ENCODE measurements at regions not wholly inside any gene's neighbourhood (a gene's known extent, or its start where the extent isn't known, plus 50 kb on each side); places are given as distances from the start of the nearest gene placed in this dataset.
A peak's percentile ranks its signal among the peaks of the same experiment; 100 is the strongest.

DNA sequence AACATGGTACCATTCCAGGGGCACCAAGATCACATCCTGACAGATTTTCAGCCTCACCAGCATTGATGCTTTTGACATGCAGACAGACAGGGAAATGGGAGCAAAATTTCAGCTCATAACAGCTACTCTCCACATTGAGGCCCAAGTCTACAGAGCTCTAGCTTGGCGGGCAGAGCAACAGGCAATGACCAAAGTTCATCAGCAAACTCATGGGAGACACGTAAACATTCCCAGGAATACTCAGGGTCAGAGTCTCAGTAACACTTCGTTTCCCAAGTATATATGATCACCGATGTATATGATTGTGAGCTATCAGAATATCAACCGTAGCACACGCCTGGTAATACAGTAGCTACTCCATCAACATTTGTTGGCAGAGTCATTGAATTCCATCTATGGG is 59.2 kb upstream of the SLC24A5 start:
- no peaks in the 10 kb centered on the region for H3K4me1 ChIP-seq (ENCODE audit: control insufficient read depth in 2 of 2, insufficient read depth in 2 of 2, low read length in 2 of 2)
- H3K27ac ChIP-seq (ENCODE audit: low read depth in 2 of 2, low read length in 2 of 2), result no peak overlapping the region
- H3K9me3 ChIP-seq (ENCODE audit: control insufficient read depth in 2 of 2, low read length in 2 of 2), result no peaks in the 10 kb centered on the region
- H3K27me3 ChIP-seq (ENCODE audit: control insufficient read depth in 2 of 2, insufficient read depth in 2 of 2, low read length in 2 of 2), result no peaks in the 10 kb centered on the region
- no peak overlapping the region for H3K9ac ChIP-seq (ENCODE audit: low read depth in 1 of 2, low read length in 2 of 2)
- no peaks in the 10 kb centered on the region for H3K36me3 ChIP-seq (ENCODE audit: control insufficient read depth in 2 of 2, insufficient read depth in 2 of 2, low read length in 2 of 2)
- H3K4me3 ChIP-seq (ENCODE audit: low read length in 2 of 2), result no peak overlapping the region

DNA sequence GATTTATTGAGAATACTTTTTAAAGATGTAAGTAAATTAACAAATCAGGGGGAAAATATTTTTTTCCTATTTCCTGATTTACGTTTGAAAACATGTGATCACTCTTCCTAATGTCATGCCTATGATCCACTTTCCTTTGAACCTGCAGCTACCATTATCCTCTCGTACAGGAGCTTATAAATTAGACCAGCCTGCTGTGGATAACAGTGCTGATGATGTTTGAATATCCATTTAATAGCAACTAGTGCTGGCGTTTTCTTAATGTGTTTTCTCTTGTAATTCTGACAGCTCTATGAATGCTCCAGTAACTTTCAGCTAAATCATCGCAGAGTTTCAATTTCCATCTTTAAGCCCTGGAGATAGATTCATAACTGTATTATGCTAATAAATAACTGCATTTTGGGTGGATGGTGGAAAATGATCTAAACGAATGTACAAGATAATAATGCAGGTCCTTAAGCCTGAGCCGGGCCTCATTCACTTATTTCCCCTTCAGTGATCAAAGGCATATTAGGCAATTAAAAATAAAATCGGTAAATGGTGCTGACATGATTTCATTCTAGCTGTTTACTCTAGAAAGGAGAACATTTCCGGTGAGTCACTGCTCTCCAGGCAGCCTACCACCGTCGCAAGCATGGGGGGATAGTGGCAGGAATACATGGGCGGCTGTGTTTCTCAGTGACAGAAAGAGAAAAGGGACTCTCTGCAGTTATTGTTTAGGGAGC is 58.5 kb upstream of the SLC24A5 start:
- Histone ChIP-seq H3K27ac (ENCODE audit: low read depth in 2 of 2, low read length in 2 of 2) (no peak overlapping the region), H3K9me3 (ENCODE audit: control insufficient read depth in 2 of 2, low read length in 2 of 2) (no peaks in the 10 kb centered on the region), H3K4me1 (ENCODE audit: control insufficient read depth in 2 of 2, insufficient read depth in 2 of 2, low read length in 2 of 2) (no peaks in the 10 kb centered on the region), H3K9ac (ENCODE audit: low read depth in 1 of 2, low read length in 2 of 2) (no peak overlapping the region), H3K27me3 (ENCODE audit: control insufficient read depth in 2 of 2, insufficient read depth in 2 of 2, low read length in 2 of 2) (no peaks in the 10 kb centered on the region), H3K4me3 (ENCODE audit: low read length in 2 of 2) (no peak overlapping the region), H3K36me3 (ENCODE audit: control insufficient read depth in 2 of 2, insufficient read depth in 2 of 2, low read length in 2 of 2) (no peaks in the 10 kb centered on the region)

GRCh38 chr15:48063411-48063985 is 57.3 kb upstream of the SLC24A5 start:
- Histone ChIP-seq H3K27me3 (ENCODE audit: control insufficient read depth in 2 of 2, insufficient read depth in 2 of 2, low read length in 2 of 2) (no peaks in the 10 kb centered on the region), H3K4me3 (ENCODE audit: low read length in 2 of 2) (no peak overlapping the region), H3K27ac (ENCODE audit: low read depth in 2 of 2, low read length in 2 of 2) (peak overlapping the region in 1 of 2 donors; percentile 44), H3K4me1 (ENCODE audit: control insufficient read depth in 2 of 2, insufficient read depth in 2 of 2, low read length in 2 of 2) (no peaks in the 10 kb centered on the region), H3K9ac (ENCODE audit: low read depth in 1 of 2, low read length in 2 of 2) (no peak overlapping the region), H3K36me3 (ENCODE audit: control insufficient read depth in 2 of 2, insufficient read depth in 2 of 2, low read length in 2 of 2) (no peaks in the 10 kb centered on the region), H3K9me3 (ENCODE audit: control insufficient read depth in 2 of 2, low read length in 2 of 2) (no peaks in the 10 kb centered on the region)

- Histone ChIP-seq H3K36me3 (ENCODE audit: control insufficient read depth in 2 of 2, insufficient read depth in 2 of 2, low read length in 2 of 2) (no peaks in the 10 kb centered on the region), H3K9ac (ENCODE audit: low read depth in 1 of 2, low read length in 2 of 2) (no peak overlapping the region), H3K27me3 (ENCODE audit: control insufficient read depth in 2 of 2, insufficient read depth in 2 of 2, low read length in 2 of 2) (no peaks in the 10 kb centered on the region), H3K4me3 (ENCODE audit: low read length in 2 of 2) (no peak overlapping the region), H3K27ac (ENCODE audit: low read depth in 2 of 2, low read length in 2 of 2) (no peak overlapping the region), H3K9me3 (ENCODE audit: control insufficient read depth in 2 of 2, low read length in 2 of 2) (no peaks in the 10 kb centered on the region), H3K4me1 (ENCODE audit: control insufficient read depth in 2 of 2, insufficient read depth in 2 of 2, low read length in 2 of 2) (no peaks in the 10 kb centered on the region)
Observed at GRCh38 chr15:48064421-48064820, 56.4 kb upstream of the SLC24A5 start.

DNA sequence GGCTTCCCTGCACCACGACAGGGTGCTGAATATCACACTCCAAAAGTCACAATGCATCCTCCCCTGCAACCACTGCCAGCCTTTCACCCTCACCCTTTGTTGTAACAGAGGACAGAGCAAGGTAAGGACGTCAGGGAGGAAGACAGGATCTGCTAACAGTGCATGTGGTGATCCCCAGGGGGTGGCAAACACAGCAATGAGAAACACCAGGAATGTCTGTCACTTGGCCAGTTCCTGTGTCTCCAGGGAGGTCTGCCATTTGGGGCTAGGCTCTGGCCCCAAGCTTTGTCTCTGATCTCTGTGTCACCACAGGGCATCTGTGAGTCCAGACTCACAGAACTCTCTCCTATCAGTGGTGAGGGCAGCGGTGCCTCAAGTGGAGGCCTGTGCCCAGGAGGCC is 54.3 kb upstream of the SLC24A5 start:
- no peaks in the 10 kb centered on the region for H3K9me3 ChIP-seq (ENCODE audit: control insufficient read depth in 2 of 2, low read length in 2 of 2)
- no peaks in the 10 kb centered on the region for H3K4me1 ChIP-seq (ENCODE audit: control insufficient read depth in 2 of 2, insufficient read depth in 2 of 2, low read length in 2 of 2)
- no peaks in the 10 kb centered on the region for H3K36me3 ChIP-seq (ENCODE audit: control insufficient read depth in 2 of 2, insufficient read depth in 2 of 2, low read length in 2 of 2)
- H3K9ac ChIP-seq (ENCODE audit: low read depth in 1 of 2, low read length in 2 of 2), result no peak overlapping the region
- no peak overlapping the region for H3K27ac ChIP-seq (ENCODE audit: low read depth in 2 of 2, low read length in 2 of 2)
- no peak overlapping the region for H3K4me3 ChIP-seq (ENCODE audit: low read length in 2 of 2)
- no peaks in the 10 kb centered on the region for H3K27me3 ChIP-seq (ENCODE audit: control insufficient read depth in 2 of 2, insufficient read depth in 2 of 2, low read length in 2 of 2)
